Mesothelial cell of epicardium (in vitro differentiated cells): ENCODE measurements at regions not wholly inside any gene's neighbourhood (a gene's known extent, or its start where the extent isn't known, plus 50 kb on each side); places are given as distances from the start of the nearest gene placed in this dataset.

Source experiments
- DNase-seq, 2 experiments: peaks; one replicate each; pipeline ENCODE4 v3.0.0; 2021; ENCODE audit warnings: low spot score in 2 of 2; ENCODE audit not compliant: unreplicated experiment in 2 of 2
- H3K27ac Mint-ChIP-seq: 2 replicates; pipeline ENCODE4 v1.8.0; 2021; ENCODE audit warnings: mixed read lengths
- H3K27me3 Mint-ChIP-seq: 2 replicates; pipeline ENCODE4 v1.8.0; 2021; ENCODE audit warnings: low read depth, mixed read lengths
- H3K36me3 Mint-ChIP-seq: 2 replicates; pipeline ENCODE4 v1.8.0; 2021; ENCODE audit warnings: mixed read lengths
- H3K4me1 Mint-ChIP-seq: 2 replicates; pipeline ENCODE4 v1.8.0; 2021; ENCODE audit warnings: mixed read lengths
- H3K4me3 Mint-ChIP-seq: 2 replicates; pipeline ENCODE4 v1.8.0; 2021; ENCODE audit warnings: mild to moderate bottlenecking, moderate library complexity, mixed read lengths
- H3K9me3 Mint-ChIP-seq: 2 replicates; pipeline ENCODE4 v1.8.0; 2021; ENCODE audit warnings: mixed read lengths
- CTCF ChIP-seq: fragments of 200-600 bp; sonication (generic); IDR thresholded peaks from one replicate; pipeline ENCODE4 v1.5.0; 2021; ENCODE audit warnings: antibody characterized with exemption; ENCODE audit not compliant: unreplicated experiment

DNA sequence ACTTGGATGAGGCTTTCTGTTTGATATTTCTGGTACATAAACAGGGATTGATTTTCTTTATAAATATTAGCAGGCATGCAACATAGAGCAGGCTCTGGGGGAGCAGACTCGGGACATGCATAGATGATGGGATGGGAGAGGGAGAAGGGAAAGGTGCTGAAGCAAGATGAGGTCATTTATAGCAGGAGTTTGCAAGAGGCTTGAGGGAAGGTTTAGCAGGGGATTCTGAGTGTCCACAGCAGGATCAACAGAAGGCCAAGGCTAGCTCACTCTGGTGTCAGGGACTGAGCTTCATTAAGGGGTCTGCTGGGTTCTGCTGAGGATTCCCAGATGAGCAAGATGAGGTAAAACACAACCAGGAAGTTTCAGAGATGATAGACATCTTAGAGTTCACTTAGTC lies 309.1 kb upstream of the CELF4 start:
- no peaks in the 10 kb centered on the region for H3K36me3 Mint-ChIP-seq
- peaks cover 16% of the 10 kb centered on the region for H3K9me3 Mint-ChIP-seq
- H3K4me3 Mint-ChIP-seq, result no peak overlapping the region
- H3K27me3 Mint-ChIP-seq, result peaks cover 6% of the 10 kb centered on the region
- peaks cover 2% of the 10 kb centered on the region for H3K4me1 Mint-ChIP-seq
- H3K27ac Mint-ChIP-seq, result no peak overlapping the region
- no peak for DNase-seq
- TF ChIP-seq CTCF, result no peak

DNA sequence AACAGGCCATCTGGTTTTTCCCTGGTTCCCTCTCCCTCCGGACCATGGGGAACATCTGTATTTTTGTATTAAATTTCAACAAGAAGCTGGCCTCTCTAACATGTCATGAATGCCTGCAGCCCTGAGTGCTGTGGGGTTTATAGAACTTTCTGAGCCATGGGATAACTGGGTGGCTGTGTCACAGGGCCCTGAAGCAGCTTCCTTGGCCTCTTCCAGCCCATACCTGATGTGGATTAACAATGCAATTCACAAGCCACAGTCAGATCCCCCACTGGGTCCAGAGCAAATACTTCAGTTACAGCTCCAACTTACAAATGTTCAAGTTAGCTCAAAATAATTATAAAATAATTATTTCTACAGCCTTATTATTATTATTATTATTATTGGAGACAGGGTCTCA lies 307.8 kb upstream of the CELF4 start:
- no peak overlapping the region for H3K27ac Mint-ChIP-seq
- no peak for DNase-seq
- no peak for TF ChIP-seq CTCF

DNA sequence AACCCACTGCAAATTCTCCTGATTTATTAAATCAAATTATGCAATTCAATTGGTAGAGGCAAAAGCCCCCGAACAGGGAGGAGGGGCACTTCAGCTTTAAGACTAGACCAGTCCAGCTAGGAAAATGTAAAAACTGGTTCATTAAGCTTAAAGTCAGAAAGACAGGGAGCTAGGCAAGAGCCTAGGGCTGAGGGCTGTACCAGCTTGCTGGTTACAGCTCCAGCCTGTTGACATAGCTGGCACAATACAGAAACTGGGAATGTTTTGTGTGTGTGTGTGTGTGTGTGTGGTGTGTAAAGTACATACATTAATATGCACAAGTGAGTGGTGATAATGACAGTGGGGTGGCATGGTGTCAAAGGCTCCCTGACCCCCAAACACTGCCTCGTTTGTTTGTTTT lies 307.0 kb upstream of the CELF4 start:
- no peak for DNase-seq
- Mint-ChIP-seq H3K27ac (no peak overlapping the region), H3K4me1 (peaks cover 2% of the 10 kb centered on the region), H3K9me3 (peaks cover 3% of the 10 kb centered on the region), H3K36me3 (no peaks in the 10 kb centered on the region), H3K4me3 (no peak overlapping the region), H3K27me3 (peaks cover 6% of the 10 kb centered on the region)
- no peak for TF ChIP-seq CTCF

More for the DNA sequence above, 307.8 kb upstream of the CELF4 start:
- peaks cover 6% of the 10 kb centered on the region for H3K27me3 Mint-ChIP-seq
- no peak overlapping the region for H3K4me3 Mint-ChIP-seq
- peaks cover 12% of the 10 kb centered on the region for H3K9me3 Mint-ChIP-seq
- no peaks in the 10 kb centered on the region for H3K36me3 Mint-ChIP-seq
- H3K4me1 Mint-ChIP-seq, result peaks cover 2% of the 10 kb centered on the region

DNA sequence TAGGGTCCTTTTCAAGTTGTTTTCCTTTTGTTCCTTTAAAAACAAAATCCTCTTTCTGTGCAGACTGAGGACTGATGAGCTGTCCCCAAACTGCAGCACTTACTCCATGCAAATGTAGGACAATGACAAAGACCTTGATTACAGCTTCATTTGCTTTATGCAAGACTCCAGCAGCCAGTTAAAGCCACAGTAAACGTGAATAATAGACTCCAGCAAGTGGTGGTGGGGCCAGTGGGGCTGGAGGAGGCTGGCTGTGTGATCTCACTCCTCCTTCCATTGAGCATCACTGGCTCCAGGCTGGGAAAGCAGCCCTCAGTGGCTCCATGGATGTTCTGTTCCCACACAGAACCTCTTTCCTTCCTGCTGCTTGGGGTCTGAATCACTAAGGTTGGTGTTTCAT lies 306.0 kb upstream of the CELF4 start:
- no peak for DNase-seq
- TF ChIP-seq CTCF, result no peak
- Mint-ChIP-seq H3K9me3 (no peaks in the 10 kb centered on the region), H3K27me3 (peaks cover 6% of the 10 kb centered on the region), H3K36me3 (no peaks in the 10 kb centered on the region), H3K4me3 (no peak overlapping the region), H3K27ac (no peak overlapping the region), H3K4me1 (peaks cover 2% of the 10 kb centered on the region)

DNA sequence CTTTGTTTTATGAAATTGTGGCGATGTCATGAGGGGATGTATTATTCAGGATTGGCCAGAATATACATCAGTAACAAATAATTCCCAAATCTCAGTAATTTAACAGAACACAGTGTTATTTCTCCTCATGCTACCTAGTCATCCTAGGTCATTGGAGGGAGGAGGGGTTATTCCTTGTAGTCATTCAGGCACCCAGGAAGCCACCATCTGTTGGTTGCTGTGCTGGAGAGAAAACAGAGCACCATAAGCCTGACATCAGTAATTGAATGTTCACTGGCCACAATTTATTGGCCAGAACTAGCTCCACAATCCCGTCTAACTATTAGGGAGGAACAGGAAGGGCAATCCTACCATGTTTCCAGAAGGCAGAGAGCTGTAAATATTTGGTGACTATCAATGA lies 303.5 kb upstream of the CELF4 start:
- no peak for DNase-seq
- H3K4me1 Mint-ChIP-seq, result no peaks in the 10 kb centered on the region
- peaks cover 7% of the 10 kb centered on the region for H3K27me3 Mint-ChIP-seq
- TF ChIP-seq CTCF, result no peak
- H3K9me3 Mint-ChIP-seq, result no peaks in the 10 kb centered on the region
- H3K4me3 Mint-ChIP-seq, result no peak overlapping the region
- H3K27ac Mint-ChIP-seq, result no peak overlapping the region
- no peaks in the 10 kb centered on the region for H3K36me3 Mint-ChIP-seq

DNA sequence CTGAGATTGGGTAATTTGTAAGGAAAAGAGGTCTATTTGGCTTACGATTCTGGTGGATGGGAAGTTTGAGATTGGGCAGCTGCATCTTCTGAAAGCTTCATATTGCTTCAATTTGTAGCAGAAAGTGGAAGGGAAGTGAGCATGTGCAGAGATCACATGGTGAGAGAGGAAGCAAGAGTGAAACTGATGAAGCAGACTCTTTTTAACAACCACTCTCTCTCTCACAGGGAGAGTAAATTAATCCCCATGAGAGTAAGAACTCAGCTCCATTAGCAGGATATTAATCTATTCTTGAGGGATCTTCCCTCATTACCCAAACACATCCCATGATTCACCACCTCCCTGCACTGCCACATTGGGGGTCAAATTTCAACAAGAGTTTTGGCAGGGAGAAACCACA lies 298.5 kb upstream of the CELF4 start:
- no peaks in the 10 kb centered on the region for H3K36me3 Mint-ChIP-seq
- TF ChIP-seq CTCF, result no peak
- H3K4me1 Mint-ChIP-seq, result no peaks in the 10 kb centered on the region

More for the DNA sequence above, 298.5 kb upstream of the CELF4 start:
- H3K27me3 Mint-ChIP-seq, result peaks cover 6% of the 10 kb centered on the region
- no peak overlapping the region for H3K4me3 Mint-ChIP-seq
- H3K27ac Mint-ChIP-seq, result no peak overlapping the region
- no peak for DNase-seq
- no peaks in the 10 kb centered on the region for H3K9me3 Mint-ChIP-seq
